ENCODE measurements at regions not wholly inside any gene's neighbourhood (a gene's known extent, or its start where the extent isn't known, plus 50 kb on each side); places are given as distances from the start of the nearest gene placed in this dataset.

GRCh38 chr10:128929767-128930166, 537.3 kb upstream of the MGMT start:
- DNase-seq (ENCODE audit: low read depth) = no peak
- no peak for TF ChIP-seq CTCF (conservative IDR thresholded peaks at IDR 0.05; ENCODE audit: low read depth, low read length)

GRCh38 chr10:128930515-128930914, 536.5 kb upstream of the MGMT start:
- H3K4me3 ChIP-seq (ENCODE audit: low read length) = no peak overlapping the region
- no peak for TF ChIP-seq CTCF (conservative IDR thresholded peaks at IDR 0.05; ENCODE audit: low read depth, low read length)
- no peak for DNase-seq (ENCODE audit: low read depth)

More at GRCh38 chr10:128929767-128930166, 537.3 kb upstream of the MGMT start:
- no peak overlapping the region for H3K4me3 ChIP-seq (ENCODE audit: low read length)

GRCh38 chr10:128932071-128932820, 534.8 kb upstream of the MGMT start:
- H3K4me3 ChIP-seq (ENCODE audit: low read length) = no peak overlapping the region
- TF ChIP-seq CTCF (conservative IDR thresholded peaks at IDR 0.05; ENCODE audit: low read depth, low read length) = no peak
- no peak for DNase-seq (ENCODE audit: low read depth)

GRCh38 chr10:128934492-128934891, 532.5 kb upstream of the MGMT start:
- no peak for TF ChIP-seq CTCF (conservative IDR thresholded peaks at IDR 0.05; ENCODE audit: low read depth, low read length)
- no peak overlapping the region for H3K4me3 ChIP-seq (ENCODE audit: low read length)
- DNase-seq (ENCODE audit: low read depth) = no peak

- TF ChIP-seq CTCF (conservative IDR thresholded peaks at IDR 0.05; ENCODE audit: low read depth, low read length) = no peak
- no peak overlapping the region for H3K4me3 ChIP-seq (ENCODE audit: low read length)
- no peak for DNase-seq (ENCODE audit: low read depth)
Measured at GRCh38 chr10:128936392-128936791, 530.6 kb upstream of the MGMT start.

- no peak for TF ChIP-seq CTCF (conservative IDR thresholded peaks at IDR 0.05; ENCODE audit: low read depth, low read length)
- H3K4me3 ChIP-seq (ENCODE audit: low read length) = no peak overlapping the region
- no peak for DNase-seq (ENCODE audit: low read depth)
Measured at GRCh38 chr10:128938558-128938957, 528.5 kb upstream of the MGMT start.

- no peak for DNase-seq (ENCODE audit: low read depth)
- H3K4me3 ChIP-seq (ENCODE audit: low read length) = no peak overlapping the region
- TF ChIP-seq CTCF (conservative IDR thresholded peaks at IDR 0.05; ENCODE audit: low read depth, low read length) = no peak
Measured at GRCh38 chr10:128940081-128940480, 527.0 kb upstream of the MGMT start.
